CD14-positive monocyte (primary cell): ENCODE measurements at regions not wholly inside any gene's neighbourhood (a gene's known extent, or its start where the extent isn't known, plus 50 kb on each side); places are given as distances from the start of the nearest gene placed in this dataset.

Source experiments
- DNase-seq, 3 donors: peaks; one replicate each; pipeline ENCODE4 v3.0.0-alpha.2; 2011 to 2022
- H2AFZ ChIP-seq: 2 replicates; pipeline ENCODE4 v1.6.0; 2012; ENCODE audit warnings: mild to moderate bottlenecking, low read depth, low read length, inconsistent platforms; ENCODE audit not compliant: insufficient read depth, poor library complexity, severe bottlenecking
- H3K27ac ChIP-seq, 2 donors: 1 replicate in 1 of 2; 2 replicates in 1 of 2; pipeline ENCODE4 v1.5.1; 2012 to 2013; ENCODE audit warnings: low read length in 2 of 2, control low read depth in 1 of 2, inconsistent platforms in 1 of 2, low read depth in 1 of 2, mild to moderate bottlenecking in 1 of 2
- H3K27me3 ChIP-seq, 2 donors: one replicate each; pipeline versions ENCODE4 v1.6.0 to v1.6.1; 2011 to 2013; ENCODE audit warnings: low read length in 2 of 2; ENCODE audit not compliant: control insufficient read depth in 2 of 2, insufficient read depth in 2 of 2
- H3K36me3 ChIP-seq, 2 donors: replicated peaks in 1 of 2; 1 replicate in 1 of 2; 2 replicates in 1 of 2; pipeline versions ENCODE4 v1.5.1 to v1.6.1; 2012 to 2013; ENCODE audit warnings: low read length in 2 of 2, control low read depth in 1 of 2, inconsistent platforms in 1 of 2, mild to moderate bottlenecking in 1 of 2; ENCODE audit not compliant: insufficient read depth in 2 of 2, control insufficient read depth in 1 of 2
- H3K4me1 ChIP-seq, 2 donors: 1 replicate in 1 of 2; 2 replicates in 1 of 2; pipeline versions ENCODE4 v1.5.1 to v1.6.1; 2012 to 2013; ENCODE audit warnings: low read length in 2 of 2, control low read depth in 1 of 2, inconsistent platforms in 1 of 2, mild to moderate bottlenecking in 1 of 2, moderate library complexity in 1 of 2; ENCODE audit not compliant: insufficient read depth in 2 of 2, control insufficient read depth in 1 of 2
- H3K4me2 ChIP-seq: replicated peaks from 2 replicates; pipeline ENCODE3; 2012; ENCODE audit warnings: low read length, moderate library complexity, mild to moderate bottlenecking; ENCODE audit not compliant: poor library complexity, severe bottlenecking; ENCODE audit errors: extremely low read depth
- H3K4me3 ChIP-seq, 3 experiments: fragments of 200-600 bp in 1 of 3; sonication (generic) in 1 of 3; replicated peaks in 1 of 3; 1 replicate in 2 of 3; 2 replicates in 1 of 3; pipeline ENCODE4 v1.5.1; 2011 to 2013; ENCODE audit warnings: low read length in 3 of 3, mild to moderate bottlenecking in 3 of 3, control low read depth in 2 of 3, low read depth in 2 of 3, inconsistent platforms in 1 of 3, moderate library complexity in 1 of 3
- H3K79me2 ChIP-seq: 2 replicates; pipeline ENCODE4 v1.6.0; 2012; ENCODE audit warnings: mild to moderate bottlenecking, control low read depth, inconsistent platforms, low read length, moderate library complexity; ENCODE audit not compliant: insufficient read depth
- H3K9ac ChIP-seq: 2 replicates; pipeline ENCODE4 v1.6.0; 2017; ENCODE audit warnings: low read length, mild to moderate bottlenecking; ENCODE audit not compliant: insufficient read depth, poor library complexity, severe bottlenecking
- H3K9me3 ChIP-seq, 2 donors: replicated peaks in 1 of 2; 1 replicate in 1 of 2; 2 replicates in 1 of 2; pipeline versions ENCODE4 v1.5.1 to v1.6.1; 2012 to 2013; ENCODE audit warnings: low read length in 2 of 2, control low read depth in 1 of 2; ENCODE audit not compliant: control insufficient read depth in 1 of 2, insufficient read depth in 1 of 2
- H4K20me1 ChIP-seq: 2 replicates; pipeline ENCODE4 v1.6.0; 2012; ENCODE audit warnings: mild to moderate bottlenecking, low read length, control low read depth, moderate library complexity; ENCODE audit not compliant: insufficient read depth
- H3K27ac Mint-ChIP-seq, 7 donors: one replicate each; pipeline ENCODE4 v1.8.0; 2020; ENCODE audit warnings: mild to moderate bottlenecking in 7 of 7, mixed read lengths in 7 of 7, moderate library complexity in 6 of 7, inconsistent platforms in 2 of 7
- H3K27me3 Mint-ChIP-seq, 3 donors: one replicate each; pipeline ENCODE4 v1.8.0; 2021 to 2022; ENCODE audit warnings: low read depth in 3 of 3, mild to moderate bottlenecking in 3 of 3, mixed read lengths in 3 of 3, moderate library complexity in 3 of 3, inconsistent platforms in 1 of 3
- H3K36me3 Mint-ChIP-seq, 2 donors: one replicate each; pipeline ENCODE4 v1.8.0; 2020; ENCODE audit warnings: mixed read lengths in 2 of 2, inconsistent platforms in 1 of 2, mild to moderate bottlenecking in 1 of 2
- H3K4me1 Mint-ChIP-seq: one replicate; pipeline ENCODE4 v1.8.0; 2020; ENCODE audit warnings: mild to moderate bottlenecking, mixed read lengths
- H3K4me3 Mint-ChIP-seq, 2 donors: one replicate each; pipeline ENCODE4 v1.8.0; 2020; ENCODE audit warnings: mild to moderate bottlenecking in 2 of 2, mixed read lengths in 2 of 2, moderate library complexity in 1 of 2
- H3K9me3 Mint-ChIP-seq, 7 donors: one replicate each; pipeline ENCODE4 v1.8.0; 2020 to 2022; ENCODE audit warnings: mixed read lengths in 7 of 7, mild to moderate bottlenecking in 6 of 7, moderate library complexity in 6 of 7, inconsistent platforms in 2 of 7
- WGBS: methylation state at CpG from one replicate; pipeline ENCODE4 v1.1.5; 2013; ENCODE audit warnings: missing lambda C conversion rate; ENCODE audit not compliant: insufficient coverage; 5-methylcytosine and 5-hydroxymethylcytosine counted together
- intact Hi-C, 2 donors: fragments of 100-400 bp; cut with micrococcal nuclease; formaldehyde crosslinking; loops; one replicate each; pipeline versions ENCODE4 v1.15.0 to v1.15.1; 2023
- TF ChIP-seq, protein P1 (sequence below): fragments of 200-600 bp; IDR thresholded peaks from one replicate; pipeline ENCODE4 v1.8.0; 2022; ENCODE audit warnings: antibody characterized with exemption, mild to moderate bottlenecking

DNA sequence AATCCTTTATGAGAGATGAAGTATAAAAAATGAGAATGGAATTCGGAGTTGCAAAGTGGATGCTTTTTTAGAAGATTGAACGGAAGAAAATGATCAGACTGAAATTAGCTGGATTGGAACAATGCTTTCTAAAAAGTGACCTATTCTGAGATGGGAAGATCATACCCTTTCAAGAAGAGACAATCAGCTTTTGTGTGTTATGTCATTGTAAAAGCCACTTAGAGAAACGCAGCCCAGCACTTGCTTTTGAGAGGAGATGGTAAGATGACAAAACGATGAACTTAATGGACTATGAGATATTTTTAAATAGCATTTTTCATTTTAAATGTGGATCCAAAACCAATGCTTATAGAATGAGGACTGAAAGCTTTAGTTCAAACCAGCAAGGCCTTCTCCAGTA, 871.4 kb upstream of the KLHL29 start:
- H3K4me2 ChIP-seq = no peak overlapping the region
- H3K27me3 ChIP-seq = no peaks in the 10 kb centered on the region
- no peak overlapping the region for H3K27ac ChIP-seq
- H4K20me1 ChIP-seq = no peaks in the 10 kb centered on the region
- Mint-ChIP-seq H3K36me3 (no peaks in the 10 kb centered on the region), H3K9me3 (peaks cover 0 to 4% (median 2%) of the 10 kb centered on the region in 7 donors), H3K4me3 (no peak overlapping the region), H3K4me1 (no peaks in the 10 kb centered on the region), H3K27ac (no peak overlapping the region), H3K27me3 (no peaks in the 10 kb centered on the region)
- DNase-seq = no peak
- no peaks in the 10 kb centered on the region for H3K36me3 ChIP-seq
- TF ChIP-seq, protein P1, sequence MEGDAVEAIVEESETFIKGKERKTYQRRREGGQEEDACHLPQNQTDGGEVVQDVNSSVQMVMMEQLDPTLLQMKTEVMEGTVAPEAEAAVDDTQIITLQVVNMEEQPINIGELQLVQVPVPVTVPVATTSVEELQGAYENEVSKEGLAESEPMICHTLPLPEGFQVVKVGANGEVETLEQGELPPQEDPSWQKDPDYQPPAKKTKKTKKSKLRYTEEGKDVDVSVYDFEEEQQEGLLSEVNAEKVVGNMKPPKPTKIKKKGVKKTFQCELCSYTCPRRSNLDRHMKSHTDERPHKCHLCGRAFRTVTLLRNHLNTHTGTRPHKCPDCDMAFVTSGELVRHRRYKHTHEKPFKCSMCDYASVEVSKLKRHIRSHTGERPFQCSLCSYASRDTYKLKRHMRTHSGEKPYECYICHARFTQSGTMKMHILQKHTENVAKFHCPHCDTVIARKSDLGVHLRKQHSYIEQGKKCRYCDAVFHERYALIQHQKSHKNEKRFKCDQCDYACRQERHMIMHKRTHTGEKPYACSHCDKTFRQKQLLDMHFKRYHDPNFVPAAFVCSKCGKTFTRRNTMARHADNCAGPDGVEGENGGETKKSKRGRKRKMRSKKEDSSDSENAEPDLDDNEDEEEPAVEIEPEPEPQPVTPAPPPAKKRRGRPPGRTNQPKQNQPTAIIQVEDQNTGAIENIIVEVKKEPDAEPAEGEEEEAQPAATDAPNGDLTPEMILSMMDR = no peak
- H3K9me3 ChIP-seq = peaks cover 0 to 5% of the 10 kb centered on the region in 2 donors
- no peaks in the 10 kb centered on the region for H3K4me1 ChIP-seq
- H2AFZ ChIP-seq = no peak overlapping the region
- WGBS = no CpG with 5 or more reads among the region's 4 CpGs
- H3K9ac ChIP-seq = no peak overlapping the region
- no peak overlapping the region for H3K4me3 ChIP-seq
- H3K79me2 ChIP-seq = no peaks in the 10 kb centered on the region
- intact Hi-C loops = no loop called here

DNA sequence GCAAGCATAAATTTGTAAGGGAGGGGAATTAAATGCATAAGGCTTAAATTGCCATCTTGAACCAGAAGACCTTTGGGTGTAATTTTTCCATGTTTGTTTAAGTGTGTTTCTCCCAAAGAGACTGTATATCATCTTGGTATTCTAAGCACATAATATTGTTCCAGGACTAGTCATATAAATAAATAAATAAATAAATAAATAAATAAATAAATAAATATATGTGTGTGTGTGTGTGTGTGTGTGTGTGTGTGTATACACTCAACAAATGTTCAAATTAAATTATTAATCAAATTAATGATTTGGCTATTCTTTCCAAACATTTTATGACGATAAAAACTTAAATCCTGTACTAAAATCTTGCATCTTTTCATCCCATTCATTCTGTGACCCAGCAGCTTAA, 867.8 kb upstream of the KLHL29 start:
- H3K9me3 Mint-ChIP-seq = peaks cover 0 to 9% (median 2%) of the 10 kb centered on the region in 7 donors
- TF ChIP-seq, protein P1 = no peak

More for the DNA sequence above, 867.8 kb upstream of the KLHL29 start:
- intact Hi-C loops = no loop called here
- Mint-ChIP-seq H3K27me3 (no peaks in the 10 kb centered on the region), H3K36me3 (no peaks in the 10 kb centered on the region), H3K27ac (no peak overlapping the region), H3K4me1 (no peaks in the 10 kb centered on the region), H3K4me3 (no peak overlapping the region)
- Histone ChIP-seq H3K9me3 (peaks cover 0 to 5% of the 10 kb centered on the region in 2 donors), H3K4me3 (no peak overlapping the region), H3K79me2 (no peaks in the 10 kb centered on the region), H3K4me2 (no peak overlapping the region), H3K27ac (no peak overlapping the region), H3K36me3 (no peaks in the 10 kb centered on the region), H3K9ac (no peak overlapping the region), H4K20me1 (no peaks in the 10 kb centered on the region), H3K27me3 (no peaks in the 10 kb centered on the region), H3K4me1 (no peaks in the 10 kb centered on the region), H2AFZ (no peak overlapping the region)
- no peak for DNase-seq
- no CpG with 5 or more reads among the region's 1 CpG for WGBS
